Choroid plexus epithelial cell (primary cell): ENCODE measurements at regions not wholly inside any gene's neighbourhood (a gene's known extent, or its start where the extent isn't known, plus 50 kb on each side); places are given as distances from the start of the nearest gene placed in this dataset.

Experiments used
- DNase-seq: peaks from one replicate; pipeline ENCODE4 v3.0.0-alpha.2; 2010; ENCODE audit warnings: low read depth
- H3K4me3 ChIP-seq: 2 replicates; pipeline ENCODE4 v1.5.1; 2011; ENCODE audit warnings: low read depth, mild to moderate bottlenecking, control low read depth, low read length, moderate library complexity
- TF ChIP-seq, protein P1 (sequence below): conservative IDR thresholded peaks from 2 replicates; pipeline ENCODE4 v1.5.1; 2011; ENCODE audit warnings: low read depth, mild to moderate bottlenecking, control low read depth, inconsistent platforms, low read length, moderate library complexity

GRCh38 chr6:167525774-167526173, 200.9 kb downstream of the TTLL2 start:
- H3K4me3 ChIP-seq = no peak overlapping the region
- no peak for DNase-seq
- TF ChIP-seq, protein P1, sequence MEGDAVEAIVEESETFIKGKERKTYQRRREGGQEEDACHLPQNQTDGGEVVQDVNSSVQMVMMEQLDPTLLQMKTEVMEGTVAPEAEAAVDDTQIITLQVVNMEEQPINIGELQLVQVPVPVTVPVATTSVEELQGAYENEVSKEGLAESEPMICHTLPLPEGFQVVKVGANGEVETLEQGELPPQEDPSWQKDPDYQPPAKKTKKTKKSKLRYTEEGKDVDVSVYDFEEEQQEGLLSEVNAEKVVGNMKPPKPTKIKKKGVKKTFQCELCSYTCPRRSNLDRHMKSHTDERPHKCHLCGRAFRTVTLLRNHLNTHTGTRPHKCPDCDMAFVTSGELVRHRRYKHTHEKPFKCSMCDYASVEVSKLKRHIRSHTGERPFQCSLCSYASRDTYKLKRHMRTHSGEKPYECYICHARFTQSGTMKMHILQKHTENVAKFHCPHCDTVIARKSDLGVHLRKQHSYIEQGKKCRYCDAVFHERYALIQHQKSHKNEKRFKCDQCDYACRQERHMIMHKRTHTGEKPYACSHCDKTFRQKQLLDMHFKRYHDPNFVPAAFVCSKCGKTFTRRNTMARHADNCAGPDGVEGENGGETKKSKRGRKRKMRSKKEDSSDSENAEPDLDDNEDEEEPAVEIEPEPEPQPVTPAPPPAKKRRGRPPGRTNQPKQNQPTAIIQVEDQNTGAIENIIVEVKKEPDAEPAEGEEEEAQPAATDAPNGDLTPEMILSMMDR = no peak

DNA sequence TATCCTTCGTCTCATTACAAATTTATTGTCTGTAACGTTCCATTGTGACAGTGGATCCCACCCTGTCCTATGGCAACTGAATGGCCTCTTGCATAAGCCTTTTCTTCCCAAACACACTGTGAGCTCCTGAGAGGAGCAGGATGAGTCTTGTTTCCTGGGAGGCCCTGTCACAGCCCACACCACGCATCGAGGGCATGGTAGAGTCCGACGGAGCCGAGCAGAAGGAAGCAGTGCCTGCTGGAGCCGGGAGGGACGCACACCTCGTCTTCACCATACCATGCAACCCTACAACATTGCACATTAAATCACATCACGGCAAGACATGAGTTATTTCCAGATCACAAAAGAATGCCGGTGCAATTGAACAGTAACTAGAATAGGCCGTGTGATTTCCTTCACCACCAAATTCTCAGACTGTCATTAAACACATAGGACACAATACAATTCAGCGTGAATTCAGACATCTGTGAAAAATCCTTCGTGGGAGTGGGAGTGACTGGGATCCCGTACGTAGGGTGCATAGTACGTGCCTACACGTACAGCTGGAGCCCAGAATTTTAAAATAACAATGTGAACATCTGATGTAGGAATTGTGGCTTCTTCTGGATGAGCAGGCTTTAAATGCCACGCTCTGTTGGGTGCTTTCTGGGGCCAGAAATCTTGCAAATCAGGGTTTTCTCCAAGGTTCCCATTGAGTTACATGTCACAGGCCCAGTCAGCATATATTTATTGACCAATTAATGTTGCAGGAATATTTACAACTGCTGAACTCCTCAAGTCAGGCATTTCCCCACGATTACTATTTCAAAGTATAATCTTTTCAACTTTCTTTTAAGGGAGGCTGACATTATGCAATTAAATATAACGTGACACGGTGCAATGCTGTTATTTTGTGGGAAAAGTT, 201.8 kb downstream of the TTLL2 start:
- no peak for DNase-seq
- TF ChIP-seq, protein P1 = no peak
- no peak overlapping the region for H3K4me3 ChIP-seq

- no peak overlapping the region for H3K4me3 ChIP-seq
- TF ChIP-seq, protein P1 = no peak
- no peak for DNase-seq
Measured at GRCh38 chr6:167528239-167528638, 203.4 kb downstream of the TTLL2 start.

GRCh38 chr6:167528976-167529375, 204.1 kb downstream of the TTLL2 start:
- DNase-seq = no peak
- TF ChIP-seq, protein P1 = no peak
- no peak overlapping the region for H3K4me3 ChIP-seq

- no peak for DNase-seq
- TF ChIP-seq, protein P1 = no peak
- no peak overlapping the region for H3K4me3 ChIP-seq
Measured at GRCh38 chr6:167529444-167530335, 204.8 kb downstream of the TTLL2 start.

GRCh38 chr6:167530951-167531350, 206.1 kb downstream of the TTLL2 start:
- no peak for DNase-seq
- TF ChIP-seq, protein P1 = no peak
- no peak overlapping the region for H3K4me3 ChIP-seq
